ENCODE measurements at regions not wholly inside any gene's neighbourhood (a gene's known extent, or its start where the extent isn't known, plus 50 kb on each side); places are given as distances from the start of the nearest gene placed in this dataset.

DNA sequence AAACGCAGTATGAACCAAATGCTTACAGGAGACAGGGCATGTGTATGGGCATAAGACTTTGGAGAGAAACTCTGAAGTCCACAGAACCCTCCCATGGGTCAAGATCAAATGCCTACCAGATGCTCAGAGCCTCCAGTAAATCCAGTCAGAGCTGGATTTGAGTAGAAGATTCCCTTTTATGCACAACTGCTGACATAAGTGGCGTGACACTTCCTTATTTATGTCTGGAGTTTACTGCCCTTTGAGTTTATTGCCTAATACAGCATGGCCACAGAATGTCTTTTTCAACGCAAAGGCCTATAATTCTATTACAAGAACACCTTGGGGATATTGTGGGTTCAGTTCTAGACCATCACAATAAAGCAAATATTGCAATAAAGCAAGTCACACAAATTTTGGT, 220.0 kb upstream of the FOXQ1 start:
- intact Hi-C loops (cut with micrococcal nuclease): no loop called here

DNA sequence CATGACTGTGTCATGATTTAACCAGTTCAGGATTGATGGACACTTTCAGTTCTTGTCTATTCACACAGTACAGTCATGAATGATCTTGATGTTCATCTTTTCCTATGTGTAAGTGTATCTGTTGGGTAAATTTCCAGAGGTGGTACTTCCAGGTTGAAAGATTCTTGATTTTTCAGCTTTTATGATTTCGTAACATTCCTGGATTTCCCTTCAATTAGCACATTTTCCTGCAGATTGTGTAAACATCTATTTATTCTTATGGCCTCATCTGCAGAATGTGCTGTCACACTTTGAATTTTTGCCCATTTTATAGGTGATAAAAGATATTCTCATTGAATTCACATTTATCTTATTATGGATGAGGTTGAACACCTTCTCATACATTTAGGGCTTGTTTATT, 222.0 kb upstream of the FOXQ1 start:
- intact Hi-C loops (cut with micrococcal nuclease): no loop called here

DNA sequence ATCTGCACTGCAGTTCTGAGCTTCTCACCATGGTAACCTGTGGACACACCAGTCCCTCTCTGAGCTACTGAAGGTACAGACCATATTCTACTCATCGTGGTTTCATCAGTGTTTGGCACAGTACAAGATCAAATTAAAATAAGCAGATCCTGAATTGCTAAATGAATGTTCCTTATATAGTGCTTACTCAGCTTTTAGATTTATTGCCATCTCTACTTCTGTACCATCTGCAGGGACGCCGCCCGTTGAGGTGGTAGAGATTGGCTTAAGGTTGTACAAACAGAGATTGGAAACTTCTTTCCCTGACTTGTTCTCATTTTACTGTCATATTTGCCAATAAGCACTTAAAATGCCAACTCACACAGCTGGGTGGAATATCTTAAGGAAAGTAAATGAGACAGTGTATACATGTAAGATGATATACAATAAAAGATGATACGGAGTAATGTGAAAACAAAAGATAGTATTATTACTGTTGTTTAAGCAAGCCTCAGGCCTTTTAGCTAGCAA, 223.4 kb upstream of the FOXQ1 start:
- intact Hi-C loops (cut with micrococcal nuclease): no loop called here

DNA sequence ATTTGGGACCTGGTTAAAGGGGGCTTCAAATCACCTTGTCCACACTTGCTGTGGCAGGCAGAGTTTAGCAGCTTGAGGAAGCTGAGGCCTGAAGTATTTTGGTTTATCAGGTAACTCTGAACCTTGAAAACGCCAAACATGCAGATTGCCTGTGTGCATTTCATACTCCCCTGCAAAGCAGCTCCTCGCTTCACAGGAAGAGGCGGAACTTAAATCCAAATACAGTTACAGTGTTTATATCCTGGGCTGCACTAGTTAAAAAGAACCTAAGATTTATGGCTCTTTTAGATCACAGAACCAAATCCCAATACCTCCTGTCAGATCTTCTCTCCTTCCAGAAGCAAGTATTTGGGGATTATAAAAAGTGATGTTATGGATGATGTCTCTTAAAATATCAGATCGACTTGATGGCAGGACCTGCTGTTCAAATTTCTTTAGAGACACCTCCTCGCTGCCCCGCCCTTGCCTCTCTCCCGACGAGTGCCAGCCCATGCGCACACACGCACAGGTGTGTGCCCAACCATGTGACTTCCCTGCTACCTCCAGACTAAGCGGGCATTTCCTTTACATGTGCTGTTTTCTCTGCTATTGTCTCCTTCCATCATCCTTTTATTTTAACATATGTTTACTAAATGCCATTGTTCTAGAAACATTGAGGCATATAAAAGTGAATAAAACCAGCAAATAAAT, 224.6 kb upstream of the FOXQ1 start:
- intact Hi-C loops (cut with micrococcal nuclease): no loop called here

DNA sequence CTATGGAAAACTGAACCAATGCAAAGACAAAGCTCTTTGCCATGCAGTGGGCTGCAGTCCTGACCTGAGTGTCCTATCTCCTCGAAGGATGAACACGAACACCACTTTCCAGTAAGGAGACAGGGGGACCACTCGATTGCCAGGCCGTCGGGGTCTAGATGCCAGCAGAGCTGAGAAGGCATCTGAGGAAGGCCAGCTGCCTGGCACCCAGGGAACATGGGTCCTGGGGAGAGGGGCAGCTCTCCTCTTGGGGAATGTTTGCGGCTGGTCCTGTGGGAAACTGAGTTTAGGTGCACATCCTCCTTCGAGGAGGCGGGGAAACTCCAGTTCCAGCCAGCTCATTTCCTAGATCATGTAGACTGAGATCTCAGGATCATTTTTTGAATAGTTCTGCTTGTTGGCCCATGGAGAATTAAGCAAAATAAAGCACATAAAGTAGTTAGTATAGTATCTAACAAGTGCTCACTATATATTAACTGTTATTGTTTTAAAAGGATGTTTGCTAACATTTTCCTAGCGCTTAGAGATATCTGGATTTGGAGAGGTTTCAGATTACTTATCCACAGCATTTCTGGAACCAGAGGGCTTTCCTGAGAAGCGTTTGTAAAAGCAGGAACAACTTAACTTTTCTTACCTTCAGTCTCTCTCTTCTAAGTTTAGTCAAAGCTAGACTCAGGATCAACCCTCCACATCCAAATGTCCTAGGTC, 225.3 kb upstream of the FOXQ1 start:
- intact Hi-C loops (cut with micrococcal nuclease): no loop called here

DNA sequence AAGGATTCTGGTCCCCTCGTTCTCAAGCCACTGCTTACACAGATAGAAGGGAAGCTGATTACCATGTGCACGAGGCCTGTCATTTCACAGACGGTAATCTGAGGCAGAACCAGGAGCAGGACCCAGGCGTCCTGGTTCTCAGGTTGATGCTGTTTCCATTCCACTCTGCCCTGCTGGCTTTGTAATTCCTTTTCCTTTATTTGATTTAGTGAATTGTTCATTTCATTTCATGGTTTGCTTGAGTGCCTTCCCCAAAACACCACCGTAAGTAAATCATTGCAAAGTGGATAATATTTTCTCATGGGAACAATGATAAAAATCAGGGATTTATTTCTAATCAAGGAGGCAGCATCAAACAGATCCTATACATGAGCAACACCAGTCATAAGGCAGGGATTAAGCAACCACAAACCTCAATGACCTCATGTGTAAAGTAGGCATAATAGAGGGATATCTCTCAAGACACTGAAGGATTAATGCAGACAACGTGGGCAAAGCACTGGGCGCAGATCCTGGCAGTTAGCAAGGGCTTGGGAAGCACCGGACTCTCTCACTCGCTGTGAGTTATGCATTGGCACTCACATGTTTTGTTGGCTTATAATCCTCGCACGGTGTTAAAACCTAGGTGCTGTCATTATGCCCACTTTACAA, 229.5 kb upstream of the FOXQ1 start:
- intact Hi-C loops (cut with micrococcal nuclease): no loop called here

DNA sequence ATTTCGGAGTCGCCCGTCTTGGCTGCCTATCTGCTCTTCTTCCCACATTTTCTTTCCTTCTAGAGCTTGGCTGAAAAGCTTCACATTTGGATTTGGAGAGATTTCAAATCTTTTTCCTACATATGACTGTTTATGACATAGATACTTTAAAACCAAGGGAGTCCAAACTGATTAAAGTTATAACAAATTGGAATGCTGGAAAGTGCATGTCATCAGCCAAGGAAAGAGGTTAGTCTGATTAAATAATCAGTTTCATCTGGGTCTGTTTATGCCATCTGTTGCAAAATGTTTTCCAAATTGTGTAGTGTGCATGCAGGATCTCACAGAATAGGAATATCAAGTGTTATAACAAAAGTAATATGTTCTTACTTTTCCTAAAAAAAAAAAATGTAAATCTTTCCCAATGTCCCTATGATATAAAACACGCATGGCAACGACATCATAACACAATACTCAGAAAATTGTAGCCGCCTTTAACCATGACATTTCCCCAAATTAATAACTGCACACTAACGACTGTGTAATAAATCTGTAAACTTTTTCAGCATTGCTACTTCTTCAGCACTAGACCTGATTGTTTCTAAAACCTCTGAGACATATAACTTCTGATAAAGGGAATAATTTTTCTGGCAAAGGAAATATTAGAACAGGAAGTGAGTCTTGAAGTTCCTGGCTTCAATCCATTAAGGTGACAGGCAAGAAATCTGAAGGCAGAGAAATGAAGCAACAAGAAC, 230.2 kb upstream of the FOXQ1 start:
- intact Hi-C loops (cut with micrococcal nuclease): no loop called here

DNA sequence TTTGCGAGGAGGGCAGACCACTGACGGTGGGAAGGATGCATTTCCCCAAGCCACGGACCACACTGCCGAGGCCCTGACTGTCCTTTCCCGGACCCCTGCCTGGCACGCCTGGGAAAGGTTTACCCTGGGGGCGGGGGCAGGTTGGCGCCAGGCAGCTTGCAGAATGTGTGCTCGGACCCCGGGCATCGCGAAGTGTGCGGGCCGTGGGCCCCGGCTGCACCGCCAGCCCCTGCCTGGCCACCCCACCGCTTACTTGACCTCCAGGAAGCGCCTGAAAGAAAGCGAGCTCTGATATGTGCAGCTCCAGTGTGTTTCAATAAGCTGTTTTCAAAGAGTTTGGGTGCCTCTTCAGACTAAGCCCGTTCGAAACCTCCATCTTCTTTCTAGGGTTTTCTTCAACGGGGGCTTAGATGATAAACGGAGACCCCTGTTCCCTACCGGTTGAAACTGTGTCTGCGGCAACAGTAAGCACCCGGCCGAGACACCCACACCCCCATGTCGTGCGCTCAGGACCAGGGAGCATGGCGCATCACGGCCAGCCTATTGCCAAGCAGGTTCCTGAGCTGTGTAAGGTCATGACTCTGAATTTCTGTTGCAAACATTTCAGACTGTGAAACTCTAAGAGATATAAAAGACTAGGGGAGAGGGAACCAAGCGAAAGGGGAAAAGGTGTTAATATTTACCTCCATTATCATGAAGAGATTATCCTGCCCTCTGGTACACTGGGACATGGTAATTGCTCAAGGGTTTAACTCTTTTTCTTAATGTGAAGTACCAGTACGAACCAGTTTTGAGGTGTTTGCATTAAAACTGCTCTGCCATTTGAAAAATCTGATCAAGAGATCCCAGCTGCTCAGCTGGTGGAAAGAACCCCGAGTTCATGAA, 231.2 kb upstream of the FOXQ1 start:
- intact Hi-C loops (cut with micrococcal nuclease): no loop called here

DNA sequence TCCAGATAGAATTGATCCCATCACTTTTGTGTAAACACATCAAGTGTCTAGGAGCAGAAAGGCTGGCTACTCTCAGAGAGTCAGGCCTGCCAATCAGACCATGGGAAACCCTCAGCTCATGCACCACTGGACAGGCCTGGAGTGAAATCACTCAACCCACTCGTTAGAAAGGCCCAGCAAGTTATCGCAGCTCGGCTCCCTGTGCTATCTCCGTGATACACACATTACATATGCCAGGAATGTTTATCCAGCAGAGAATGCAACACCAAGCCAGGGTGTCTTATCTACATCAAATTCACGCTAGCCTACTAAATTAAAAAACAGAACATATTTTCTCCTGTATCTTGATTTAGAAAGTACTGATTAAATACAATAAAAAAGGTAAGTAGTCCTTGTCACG, 232.4 kb upstream of the FOXQ1 start:
- intact Hi-C loops (cut with micrococcal nuclease): no loop called here

DNA sequence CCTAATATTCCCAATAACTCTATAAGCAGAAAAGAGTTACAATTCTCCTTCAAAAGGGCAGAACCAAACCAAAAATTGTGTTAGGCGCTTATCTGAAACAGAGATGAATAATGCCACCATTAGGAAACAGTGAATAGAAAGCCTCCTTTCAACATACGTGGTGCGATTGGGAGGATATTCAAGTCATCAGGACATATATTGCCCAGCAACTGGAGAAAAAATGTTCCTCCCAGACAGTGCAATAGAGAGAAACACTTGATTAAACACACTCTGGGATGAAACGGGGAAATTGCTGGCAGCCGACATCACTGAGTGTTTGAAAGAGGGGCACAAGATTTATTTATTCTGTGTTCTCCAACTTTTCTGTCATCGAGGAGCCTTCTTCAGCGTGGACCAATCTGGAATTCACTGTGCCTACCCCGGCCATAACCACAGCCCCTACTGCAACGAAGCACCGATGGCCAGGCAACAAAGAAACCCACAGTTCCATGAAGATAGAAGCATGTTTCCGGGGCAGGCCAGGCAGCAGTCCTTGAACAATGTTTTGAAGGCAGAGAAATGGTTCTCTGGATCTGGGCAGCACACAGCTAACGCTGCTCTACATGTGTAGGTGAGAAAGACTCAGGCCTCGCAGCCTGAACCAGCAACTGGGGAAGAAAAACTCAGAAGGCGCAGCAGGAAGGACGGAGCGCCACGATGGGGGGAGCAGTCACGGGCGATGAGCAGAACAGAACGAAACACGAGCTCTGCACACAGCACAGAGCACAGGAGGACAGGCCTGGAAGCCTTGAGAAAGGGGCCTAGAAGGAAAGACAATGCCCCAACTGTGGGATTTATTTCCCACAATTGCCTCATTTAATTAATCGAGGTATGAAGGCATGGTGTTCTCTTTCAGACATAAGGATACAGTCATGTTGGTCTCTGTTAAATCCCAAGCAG, 234.2 kb upstream of the FOXQ1 start:
- intact Hi-C loops (cut with micrococcal nuclease): no loop called here

DNA sequence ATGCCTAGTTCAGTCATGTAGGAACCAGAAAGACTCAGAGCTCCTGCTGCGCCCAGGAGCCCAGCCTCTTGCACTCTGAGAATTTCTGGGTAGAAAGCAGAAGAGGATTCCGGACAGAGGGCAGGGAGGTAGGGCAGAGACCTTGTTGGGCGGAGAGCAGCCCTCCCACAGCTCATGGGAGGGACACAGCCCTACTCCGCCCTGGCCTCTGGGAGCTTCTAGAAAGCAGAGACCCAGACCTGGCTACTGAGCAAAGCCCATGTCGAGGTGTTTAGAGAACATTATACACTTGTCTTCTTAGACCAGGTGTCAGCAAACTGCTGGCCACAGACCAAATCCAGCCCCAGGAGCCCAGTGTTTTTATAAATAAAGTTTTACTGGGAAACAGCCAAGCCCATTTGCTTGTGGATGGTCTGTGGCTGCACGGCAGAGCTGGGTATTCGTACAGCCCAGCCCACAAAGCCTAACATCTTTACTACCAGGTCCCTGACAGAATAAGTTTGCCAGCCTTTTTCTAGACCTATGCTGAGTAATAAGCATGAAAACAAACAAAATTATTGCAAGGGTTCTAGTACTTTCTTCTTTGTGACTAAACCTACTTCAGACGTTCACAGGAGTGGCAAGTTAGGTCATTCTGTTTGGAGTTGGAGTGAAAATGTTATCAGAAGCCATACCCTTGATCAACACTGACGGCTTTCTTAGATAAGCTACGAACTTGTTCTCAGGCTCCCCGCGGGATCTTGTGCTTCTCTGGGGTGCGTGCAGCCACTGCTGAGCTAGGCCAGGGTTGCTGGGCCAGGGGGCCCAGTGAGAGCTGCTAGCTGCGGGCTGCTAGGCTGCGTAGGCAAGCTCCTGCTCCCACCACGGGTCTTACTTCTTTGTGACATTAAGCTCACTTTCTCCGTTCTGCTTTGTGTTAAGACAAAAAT, 235.1 kb upstream of the FOXQ1 start:
- intact Hi-C loops (cut with micrococcal nuclease): no loop called here

DNA sequence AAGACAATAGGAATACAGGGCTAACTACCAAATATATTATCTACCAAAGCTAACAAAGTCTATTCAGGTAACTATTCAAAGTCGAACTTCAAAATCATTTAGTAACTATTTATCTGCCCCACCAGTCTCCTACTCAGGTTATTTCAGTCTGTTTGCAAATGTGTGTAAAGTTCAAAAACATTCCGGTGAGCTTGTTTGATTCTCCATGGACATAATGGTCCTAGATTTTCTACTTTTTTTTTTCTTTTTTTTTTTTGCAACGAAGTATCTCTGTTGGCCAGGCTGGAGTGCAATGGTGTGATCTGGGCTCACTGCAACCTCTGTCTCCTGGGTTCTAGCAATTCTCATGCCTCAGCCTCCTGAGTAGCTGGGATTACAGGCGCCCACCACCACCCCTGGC, 236.0 kb upstream of the FOXQ1 start:
- intact Hi-C loops (cut with micrococcal nuclease): no loop called here

DNA sequence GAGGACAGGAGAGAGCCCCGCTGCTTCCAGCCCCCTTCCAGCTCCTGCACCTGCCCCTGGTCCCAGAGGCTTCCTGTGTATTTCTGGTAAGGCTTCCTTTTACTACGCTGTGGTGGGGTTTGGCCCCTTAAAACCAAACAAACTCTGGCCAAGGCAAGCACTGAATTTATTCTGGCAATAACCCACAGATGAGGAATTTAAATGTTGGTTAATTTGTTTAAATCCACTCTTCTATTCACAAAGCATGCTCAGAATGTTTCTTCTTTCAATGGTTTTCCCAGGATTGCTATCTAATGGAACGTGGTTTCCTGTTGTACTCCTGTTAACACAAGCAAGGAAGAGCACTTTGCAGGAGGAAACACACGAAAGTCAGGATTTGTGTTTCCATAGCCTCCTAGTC, 236.5 kb upstream of the FOXQ1 start:
- intact Hi-C loops (cut with micrococcal nuclease): no loop called here

DNA sequence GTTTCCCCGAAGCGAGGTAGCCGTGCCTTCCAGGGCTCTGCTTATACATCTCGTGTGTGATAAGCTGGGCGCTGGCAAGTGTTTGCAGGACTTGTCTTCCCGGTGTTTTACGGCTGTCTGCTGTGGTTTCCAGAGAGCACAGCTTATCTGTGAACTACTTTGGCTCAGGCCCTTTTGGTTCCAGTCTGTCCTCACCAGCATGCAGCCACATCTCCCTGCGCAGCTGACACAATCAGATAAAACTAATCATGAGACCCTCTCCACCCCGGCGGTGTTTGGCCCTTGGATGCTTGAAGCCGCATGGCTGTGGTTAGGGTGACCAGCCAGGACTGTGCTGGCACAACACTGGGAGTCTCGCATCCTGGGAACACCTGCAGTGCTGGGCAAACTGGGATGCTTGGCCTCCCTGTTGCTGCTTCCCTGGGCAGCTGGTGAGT, 241.8 kb upstream of the FOXQ1 start:
- intact Hi-C loops (cut with micrococcal nuclease): no loop called here

DNA sequence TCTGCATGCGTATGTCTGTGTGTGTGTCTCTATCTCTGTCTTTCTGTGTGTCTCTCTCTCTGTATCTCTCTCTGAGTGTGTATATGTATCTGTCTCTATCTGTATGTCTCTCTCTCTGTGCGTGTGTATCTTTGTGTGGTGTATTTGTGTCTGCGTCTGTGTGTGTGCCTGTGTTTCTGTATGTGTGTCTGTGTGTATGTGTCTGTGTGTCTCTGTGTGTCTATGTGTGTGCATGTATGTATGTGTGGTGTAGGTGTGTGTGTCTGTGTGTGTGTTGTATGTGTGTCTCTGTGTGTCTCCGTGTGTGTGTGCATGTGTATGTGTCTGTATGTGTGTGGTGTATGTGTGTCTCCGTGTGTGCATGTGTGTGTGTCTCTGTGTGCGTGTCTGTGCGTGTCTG, 243.0 kb upstream of the FOXQ1 start:
- intact Hi-C loops (cut with micrococcal nuclease): no loop called here

DNA sequence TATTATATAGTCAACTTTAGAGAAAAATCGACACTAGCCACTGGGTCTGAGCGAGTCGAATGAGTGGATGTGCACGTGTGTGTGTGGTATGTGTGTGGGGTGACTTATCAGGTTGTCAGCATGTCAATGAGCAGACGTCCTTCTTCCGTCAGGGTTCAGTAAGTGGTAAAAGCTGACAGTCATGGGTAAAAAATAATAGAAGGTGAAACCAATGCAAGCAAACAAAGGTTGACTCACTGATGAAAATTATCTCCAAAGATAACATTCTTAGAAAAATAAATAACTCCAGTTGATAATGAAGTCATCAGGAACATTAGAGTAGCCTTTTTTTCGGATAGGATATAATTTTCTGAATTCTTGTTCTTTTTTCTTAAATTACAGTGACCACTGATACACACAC, 243.8 kb upstream of the FOXQ1 start:
- intact Hi-C loops (cut with micrococcal nuclease): no loop called here

DNA sequence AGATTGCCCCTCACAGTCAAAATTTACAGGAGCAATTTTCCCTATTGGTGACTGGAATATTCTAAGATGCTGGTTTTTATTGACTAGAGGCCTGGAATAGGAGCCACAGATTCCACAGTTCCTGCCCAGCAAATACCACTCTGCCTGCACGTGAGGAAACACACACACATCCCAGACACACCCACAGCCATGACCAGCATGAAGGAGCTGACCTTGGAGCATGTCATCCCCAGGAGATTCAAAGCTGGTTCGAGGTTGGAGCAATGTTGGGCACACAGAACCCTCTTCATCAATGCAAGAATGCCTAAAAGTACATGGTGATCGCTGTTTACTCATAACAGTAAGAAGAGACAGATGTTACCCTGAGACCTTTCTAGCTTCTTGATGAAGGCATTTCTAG, 244.6 kb upstream of the FOXQ1 start:
- intact Hi-C loops (cut with micrococcal nuclease): no loop called here

DNA sequence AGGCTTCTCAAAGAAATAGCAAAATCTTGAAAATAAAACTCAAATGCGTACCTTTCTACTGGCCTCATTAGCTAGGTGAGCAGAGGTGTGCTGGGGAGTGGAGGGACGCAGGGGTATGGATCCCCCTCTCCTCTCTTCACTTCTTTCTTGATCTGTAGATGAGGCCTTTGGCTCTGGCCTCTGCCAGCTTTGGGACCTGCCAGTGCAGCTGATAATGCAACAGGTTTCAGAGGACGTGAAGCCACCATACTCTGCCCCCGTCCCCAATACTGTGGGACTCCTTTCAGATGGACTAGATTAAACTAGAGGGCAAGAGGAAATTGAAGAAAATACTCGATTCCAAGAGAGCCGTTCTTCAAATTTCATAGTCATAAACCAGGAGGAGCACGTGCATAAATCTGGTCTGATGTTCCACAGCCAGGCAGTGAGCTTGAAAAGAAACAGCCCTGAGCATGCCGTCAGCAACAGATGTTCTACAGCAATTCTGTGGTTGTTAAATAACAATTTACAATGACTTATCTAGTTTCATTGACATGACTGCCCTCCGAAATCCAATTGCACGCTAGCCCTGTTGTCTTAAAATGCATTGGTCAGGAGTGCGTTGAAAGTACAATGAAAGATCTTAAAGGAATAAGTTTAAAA, 245.3 kb upstream of the FOXQ1 start:
- intact Hi-C loops (cut with micrococcal nuclease): no loop called here

All from T-helper 2 cell treated with Interferon-gamma antibody and Interleukin-4, amounts not matched to agents 100 ng/mL and 5 ng/mL, for 36 hours (primary cell).